ENCODE measurements at regions not wholly inside any gene's neighbourhood (a gene's known extent, or its start where the extent isn't known, plus 50 kb on each side); places are given as distances from the start of the nearest gene placed in this dataset.

- Histone ChIP-seq H3K27me3 (no peaks in the 10 kb centered on the region), H3K27ac (no peak overlapping the region), H3K4me3 (no peak overlapping the region), H3K9me3 (replicated peaks in 1 of 3) (no peaks in the 10 kb centered on the region), H3K36me3 (replicated peaks in 1 of 2) (no peaks in the 10 kb centered on the region), H3K4me1 (replicated peaks in 1 of 2) (no peaks in the 10 kb centered on the region)
- WGBS, 4 donors = 81 to 92% (median 88%) methylated on average over 4 of the region's 4 CpGs
- TF ChIP-seq POLR2A (IDR thresholded peaks at IDR 0.05) = no peak
- TF ChIP-seq CTCF (IDR thresholded peaks at IDR 0.05) = no peak
- intact Hi-C loops (cut with DNase I) = no loop called here
- no peak for DNase-seq
These were observed 440.9 kb downstream of the KLF5 start for GRCh38 chr13:73499695-73500094.

GRCh38 chr13:73497430-73497829 lies 438.6 kb downstream of the KLF5 start:
- 78 to 92% (median 86%) methylated on average over 5 of the region's 5 CpGs for WGBS, 4 donors
- intact Hi-C loops (cut with DNase I) = no loop called here
- Histone ChIP-seq H3K9me3 (replicated peaks in 1 of 3) (no peaks in the 10 kb centered on the region), H3K36me3 (replicated peaks in 1 of 2) (no peaks in the 10 kb centered on the region), H3K4me1 (replicated peaks in 1 of 2) (no peaks in the 10 kb centered on the region), H3K4me3 (no peak overlapping the region), H3K27ac (no peak overlapping the region), H3K27me3 (no peaks in the 10 kb centered on the region)
- DNase-seq = no peak
- TF ChIP-seq POLR2A (IDR thresholded peaks at IDR 0.05) (no peak), CTCF (IDR thresholded peaks at IDR 0.05) (no peak)

GRCh38 chr13:73496711-73497110 lies 437.9 kb downstream of the KLF5 start:
- 75 to 84% (median 80%) methylated on average over 3 of the region's 3 CpGs for WGBS, 4 donors
- Histone ChIP-seq H3K27me3 (no peaks in the 10 kb centered on the region), H3K4me1 (replicated peaks in 1 of 2) (no peaks in the 10 kb centered on the region), H3K36me3 (replicated peaks in 1 of 2) (no peaks in the 10 kb centered on the region), H3K4me3 (no peak overlapping the region), H3K27ac (no peak overlapping the region), H3K9me3 (replicated peaks in 1 of 3) (no peaks in the 10 kb centered on the region)
- TF ChIP-seq POLR2A (IDR thresholded peaks at IDR 0.05) = no peak
- no peak for DNase-seq
- intact Hi-C loops (cut with DNase I) = no loop called here

DNA sequence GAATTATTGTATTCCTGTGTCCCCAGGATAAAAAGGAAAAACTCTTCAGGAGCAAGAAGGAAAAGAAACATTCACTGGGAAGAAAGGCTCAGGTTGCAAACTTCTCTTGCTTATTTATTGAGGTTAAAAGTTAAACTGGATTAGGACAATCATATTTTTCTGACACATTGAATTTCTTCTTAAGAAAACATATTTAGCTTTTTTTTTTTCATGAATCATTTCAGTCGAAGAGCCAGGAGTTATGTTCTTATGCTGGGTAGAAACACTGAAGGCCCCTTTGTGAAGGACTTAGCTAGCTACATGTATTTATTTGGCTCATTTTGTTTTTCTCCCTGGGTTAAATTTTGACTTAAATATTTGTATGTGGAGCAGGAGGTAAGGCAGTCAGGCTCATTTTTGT lies 434.0 kb downstream of the KLF5 start:
- intact Hi-C loops (cut with DNase I) = no loop called here

More for the DNA sequence above, 434.0 kb downstream of the KLF5 start:
- no peak for DNase-seq
- Histone ChIP-seq H3K4me1 (replicated peaks in 1 of 2) (no peaks in the 10 kb centered on the region), H3K9me3 (replicated peaks in 1 of 3) (no peaks in the 10 kb centered on the region), H3K36me3 (replicated peaks in 1 of 2) (no peaks in the 10 kb centered on the region), H3K4me3 (no peak overlapping the region), H3K27ac (no peak overlapping the region), H3K27me3 (no peaks in the 10 kb centered on the region)
- WGBS, 4 donors = 30 to 35% (median 32%) methylated on average over 1 of the region's 1 CpG
- TF ChIP-seq POLR2A (IDR thresholded peaks at IDR 0.05) = no peak
- no peak for TF ChIP-seq CTCF (IDR thresholded peaks at IDR 0.05)
